OCI-LY3 (cell line): ENCODE measurements at regions not wholly inside any gene's neighbourhood (a gene's known extent, or its start where the extent isn't known, plus 50 kb on each side); places are given as distances from the start of the nearest gene placed in this dataset.

Source experiments
- H2AFZ ChIP-seq: fragments of 200-600, 300-600 bp; shearing (Covaris generic); 2 replicates; pipeline ENCODE4 v1.6.0; 2014; ENCODE audit warnings: antibody characterized with exemption, low read depth, low read length
- H3K27ac ChIP-seq: fragments of 200-600, 300-600 bp; sonication (generic); 2 replicates; pipeline ENCODE4 v1.5.1; 2014; ENCODE audit warnings: mild to moderate bottlenecking, low read length, moderate library complexity, mixed read lengths
- H3K27me3 ChIP-seq: fragments of 200-600, 300-600 bp; sonication (generic); 2 replicates; pipeline ENCODE4 v1.6.1; 2014; ENCODE audit warnings: low read depth, low read length, mixed read lengths
- H3K36me3 ChIP-seq: fragments of 200-600, 300-600 bp; sonication (generic); replicated peaks from 2 replicates; pipeline ENCODE3; 2014; ENCODE audit warnings: low read depth, low read length, mixed read lengths
- H3K4me1 ChIP-seq: fragments of 300-600, 200-600 bp; sonication (generic); 2 replicates; pipeline ENCODE4 v1.6.1; 2014; ENCODE audit warnings: low read length, mixed read lengths
- H3K4me2 ChIP-seq: fragments of 200-600, 300-600 bp; sonication (generic); 2 replicates; pipeline ENCODE4 v1.6.1; 2014; ENCODE audit warnings: low read length, mixed read lengths
- H3K4me3 ChIP-seq: fragments of 300-600, 200-600 bp; sonication (generic); 2 replicates; pipeline ENCODE4 v1.5.1; 2014; ENCODE audit warnings: antibody characterized with exemption, mild to moderate bottlenecking, low read length, moderate library complexity
- H3K79me2 ChIP-seq: fragments of 300-600, 200-600 bp; shearing (Covaris generic); 2 replicates; pipeline ENCODE4 v1.6.1; 2014; ENCODE audit warnings: mild to moderate bottlenecking, low read length, mixed read lengths
- H3K9ac ChIP-seq: fragments of 300-600, 200-600 bp; shearing (Covaris generic); 2 replicates; pipeline ENCODE4 v1.6.0; 2014; ENCODE audit warnings: mild to moderate bottlenecking, low read length, moderate library complexity
- H3K9me3 ChIP-seq: fragments of 200-600, 300-600 bp; shearing (Covaris generic); 2 replicates; pipeline ENCODE4 v1.6.1; 2014; ENCODE audit warnings: low read length, mixed read lengths; ENCODE audit not compliant: insufficient read depth
- H4K20me1 ChIP-seq: fragments of 200-600, 300-600 bp; sonication (generic); 2 replicates; pipeline ENCODE4 v1.6.1; 2016; ENCODE audit warnings: low read length, mixed read lengths; ENCODE audit not compliant: insufficient read depth
- CTCF ChIP-seq: fragments of 200-600, 300-600 bp; sonication (generic); IDR thresholded peaks from 2 replicates; pipeline ENCODE4 v1.5.1; 2014; ENCODE audit warnings: antibody characterized with exemption, low read length, low read depth
- EZH2phosphoT487 ChIP-seq: fragments of 200-600 bp; shearing (Covaris generic); IDR thresholded peaks from 2 replicates; pipeline ENCODE4 v1.6.1; 2018; ENCODE audit warnings: antibody characterized with exemption, mixed run types, low read depth

GRCh38 chr2:57544624-57545023, 502.0 kb upstream of the VRK2 start:
- Histone ChIP-seq H3K4me3 (no peak overlapping the region), H3K4me1 (peaks cover 17% of the 10 kb centered on the region), H3K79me2 (no peaks in the 10 kb centered on the region), H4K20me1 (no peaks in the 10 kb centered on the region), H2AFZ (no peak overlapping the region), H3K9me3 (no peaks in the 10 kb centered on the region), H3K4me2 (no peak overlapping the region), H3K27me3 (no peaks in the 10 kb centered on the region), H3K27ac (no peak overlapping the region), H3K9ac (no peak overlapping the region), H3K36me3 (no peaks in the 10 kb centered on the region)
- TF ChIP-seq EZH2phosphoT487 (no peak), CTCF (no peak)

DNA sequence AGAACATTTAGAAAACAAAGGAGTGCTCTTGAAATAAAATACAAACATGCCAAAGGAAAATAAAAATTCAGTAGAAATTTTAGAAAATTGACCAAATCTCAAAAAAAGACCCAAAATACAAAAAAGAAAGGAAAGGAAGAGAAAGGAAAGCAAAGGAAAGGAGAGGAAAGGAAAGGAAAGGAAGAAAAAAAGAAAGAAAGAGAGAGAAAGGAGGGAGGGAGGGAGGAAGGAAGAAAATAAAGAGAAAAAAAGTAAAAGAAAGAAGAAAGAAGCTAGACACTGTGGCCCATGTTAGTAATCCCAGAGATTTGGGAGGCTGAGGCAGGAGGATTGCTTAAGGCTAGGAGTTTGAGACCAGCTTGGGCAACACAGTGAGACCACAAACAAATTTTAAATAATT, 500.1 kb upstream of the VRK2 start:
- H3K9me3 ChIP-seq, result peaks cover 8% of the 10 kb centered on the region; the same call in 1 of the 2 replicates
- no peaks in the 10 kb centered on the region for H3K79me2 ChIP-seq
- no peak overlapping the region for H2AFZ ChIP-seq
- H3K4me1 ChIP-seq, result peaks cover 22% of the 10 kb centered on the region
- no peak overlapping the region for H3K9ac ChIP-seq
- no peaks in the 10 kb centered on the region for H4K20me1 ChIP-seq
- H3K4me2 ChIP-seq, result no peak overlapping the region
- TF ChIP-seq CTCF (no peak), EZH2phosphoT487 (no peak)
- H3K27ac ChIP-seq, result no peak overlapping the region
- peaks cover 6% of the 10 kb centered on the region for H3K36me3 ChIP-seq
- H3K27me3 ChIP-seq, result no peaks in the 10 kb centered on the region
- no peak overlapping the region for H3K4me3 ChIP-seq

- Histone ChIP-seq H3K79me2 (no peaks in the 10 kb centered on the region), H3K9me3 (peaks cover 8% of the 10 kb centered on the region; the same call in 1 of the 2 replicates), H2AFZ (peak overlapping the region; percentile 47), H3K27ac (0 out of 2 replicates have a peak overlapping the region, but pooled peaks have one; percentile 9), H4K20me1 (no peaks in the 10 kb centered on the region), H3K4me1 (peaks cover 22% of the 10 kb centered on the region), H3K27me3 (no peaks in the 10 kb centered on the region), H3K9ac (no peak overlapping the region), H3K4me3 (peak overlapping the region; percentile 36), H3K36me3 (peaks cover 6% of the 10 kb centered on the region), H3K4me2 (peak overlapping the region; percentile 51)
- TF ChIP-seq EZH2phosphoT487 (no peak), CTCF (peak; percentile 85)
Observed at GRCh38 chr2:57549642-57550102, 496.9 kb upstream of the VRK2 start.

GRCh38 chr2:57550912-57551311, 495.7 kb upstream of the VRK2 start:
- Histone ChIP-seq H2AFZ (no peak overlapping the region), H3K4me2 (no peak overlapping the region), H3K9me3 (peaks cover 8% of the 10 kb centered on the region; the same call in 1 of the 2 replicates), H3K4me1 (peaks cover 22% of the 10 kb centered on the region), H3K36me3 (peaks cover 6% of the 10 kb centered on the region), H4K20me1 (no peaks in the 10 kb centered on the region), H3K27ac (no peak overlapping the region), H3K79me2 (no peaks in the 10 kb centered on the region), H3K4me3 (no peak overlapping the region), H3K9ac (no peak overlapping the region), H3K27me3 (no peaks in the 10 kb centered on the region)
- TF ChIP-seq CTCF (no peak), EZH2phosphoT487 (no peak)
